ENCODE measurements at regions not wholly inside any gene's neighbourhood (a gene's known extent, or its start where the extent isn't known, plus 50 kb on each side); places are given as distances from the start of the nearest gene placed in this dataset.

DNA sequence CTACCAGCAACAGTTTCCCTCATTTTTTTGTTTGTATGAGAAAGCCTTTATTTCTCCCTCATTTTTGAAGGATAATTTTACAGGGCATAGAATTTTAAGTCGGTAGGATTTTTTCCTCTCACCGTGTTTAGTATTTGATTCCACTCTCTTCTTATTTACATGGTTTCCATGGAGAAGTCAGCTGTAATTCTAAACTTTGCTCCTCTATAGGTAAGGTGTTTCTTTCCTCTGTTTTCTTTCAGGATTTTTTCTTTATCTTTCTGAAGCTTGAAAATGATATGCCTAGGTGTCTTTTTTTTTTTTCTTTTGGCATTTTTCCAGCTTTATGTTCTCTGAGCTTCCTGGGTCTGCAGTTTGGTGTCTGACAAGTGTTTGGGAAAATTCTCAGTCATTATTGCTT is 75.6 kb upstream of the ETV6 start:
- TF ChIP-seq, protein P1, sequence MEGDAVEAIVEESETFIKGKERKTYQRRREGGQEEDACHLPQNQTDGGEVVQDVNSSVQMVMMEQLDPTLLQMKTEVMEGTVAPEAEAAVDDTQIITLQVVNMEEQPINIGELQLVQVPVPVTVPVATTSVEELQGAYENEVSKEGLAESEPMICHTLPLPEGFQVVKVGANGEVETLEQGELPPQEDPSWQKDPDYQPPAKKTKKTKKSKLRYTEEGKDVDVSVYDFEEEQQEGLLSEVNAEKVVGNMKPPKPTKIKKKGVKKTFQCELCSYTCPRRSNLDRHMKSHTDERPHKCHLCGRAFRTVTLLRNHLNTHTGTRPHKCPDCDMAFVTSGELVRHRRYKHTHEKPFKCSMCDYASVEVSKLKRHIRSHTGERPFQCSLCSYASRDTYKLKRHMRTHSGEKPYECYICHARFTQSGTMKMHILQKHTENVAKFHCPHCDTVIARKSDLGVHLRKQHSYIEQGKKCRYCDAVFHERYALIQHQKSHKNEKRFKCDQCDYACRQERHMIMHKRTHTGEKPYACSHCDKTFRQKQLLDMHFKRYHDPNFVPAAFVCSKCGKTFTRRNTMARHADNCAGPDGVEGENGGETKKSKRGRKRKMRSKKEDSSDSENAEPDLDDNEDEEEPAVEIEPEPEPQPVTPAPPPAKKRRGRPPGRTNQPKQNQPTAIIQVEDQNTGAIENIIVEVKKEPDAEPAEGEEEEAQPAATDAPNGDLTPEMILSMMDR (conservative IDR thresholded peaks at IDR 0.05; ENCODE audit: low read depth), result no peak
- ChIA-PET POLR2A (ENCODE audit: low non-redundant PET) (no interaction called here), CTCF (interaction anchor here (0.6 to 0.7 kb wide), 2 partner anchors 266 to 754 kb away, joined by 4 to 6 read pairs; no protein-coding TSS in a partner anchor)
- DNase-seq (ENCODE audit: low spot score), result no peak
- H3K27ac ChIP-seq, result no peak overlapping the region

- TF ChIP-seq, protein P1 (conservative IDR thresholded peaks at IDR 0.05; ENCODE audit: low read depth), result no peak
- peak; percentile 70 for DNase-seq (ENCODE audit: low spot score)
- ChIA-PET POLR2A (ENCODE audit: low non-redundant PET) (no interaction called here), CTCF (no interaction called here)
- H3K27ac ChIP-seq, result no peak overlapping the region
These were observed 73.4 kb upstream of the ETV6 start for GRCh38 chr12:11576104-11576503.

- peak; percentile 34 for DNase-seq (ENCODE audit: low spot score)
- POLR2A ChIA-PET (ENCODE audit: low non-redundant PET), result no interaction called here
- CTCF ChIA-PET, result no interaction called here
- TF ChIP-seq, protein P1 (conservative IDR thresholded peaks at IDR 0.05; ENCODE audit: low read depth), result no peak
- no peak overlapping the region for H3K27ac ChIP-seq
These were observed 71.7 kb upstream of the ETV6 start for GRCh38 chr12:11577658-11578260.

DNA sequence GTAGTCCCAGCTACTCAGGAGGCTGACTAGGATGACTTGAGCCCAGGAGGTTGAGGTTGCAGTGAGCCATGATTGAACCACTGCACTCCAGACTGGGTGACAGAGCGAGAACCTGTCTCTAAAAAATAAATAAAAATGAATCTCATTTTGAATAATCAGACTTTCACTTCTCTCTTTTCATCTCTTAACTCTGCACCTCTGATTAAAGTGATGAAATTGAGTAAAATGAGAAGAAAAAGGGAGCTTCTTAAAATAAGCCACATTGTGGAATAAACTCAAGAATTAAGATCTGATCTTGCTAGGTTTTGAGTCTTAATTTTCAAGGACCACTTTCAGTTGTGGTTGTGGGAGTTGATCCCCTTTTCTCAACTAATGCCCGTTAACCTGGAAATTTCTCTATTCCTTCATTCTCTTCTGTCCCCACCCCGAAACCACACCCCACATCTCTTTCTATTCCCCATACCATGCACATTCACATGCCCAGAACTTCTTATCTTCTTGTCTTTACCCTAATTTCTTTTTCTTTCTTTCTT is 70.9 kb upstream of the ETV6 start:
- CTCF ChIA-PET, result no interaction called here
- TF ChIP-seq, protein P1 (conservative IDR thresholded peaks at IDR 0.05; ENCODE audit: low read depth), result no peak
- DNase-seq (ENCODE audit: low spot score), result no peak
- H3K27ac ChIP-seq, result no peak overlapping the region
- POLR2A ChIA-PET (ENCODE audit: low non-redundant PET), result no interaction called here

GRCh38 chr12:11580125-11580751 is 69.2 kb upstream of the ETV6 start:
- H3K27ac ChIP-seq, result peak overlapping the region; percentile 84
- POLR2A ChIA-PET (ENCODE audit: low non-redundant PET), result interaction anchor here (1.0 kb wide), 1 partner anchor 1136 kb away, joined by 3 read pairs; no protein-coding TSS in a partner anchor
- TF ChIP-seq, protein P1 (conservative IDR thresholded peaks at IDR 0.05; ENCODE audit: low read depth), result no peak
- CTCF ChIA-PET, result interaction anchor here (0.6 to 5.6 kb wide), 10 partner anchors 25 to 453 kb away, joined by 3 to 45 read pairs (median 3); no protein-coding TSS in a partner anchor
- peak; percentile 77 for DNase-seq (ENCODE audit: low spot score)

GRCh38 chr12:11581179-11581755 is 68.2 kb upstream of the ETV6 start:
- CTCF ChIA-PET, result interaction anchor here (0.5 to 5.6 kb wide), 9 partner anchors 26 to 1918 kb away, joined by 3 to 45 read pairs (median 3); no protein-coding TSS in a partner anchor
- peak; percentile 25 for DNase-seq (ENCODE audit: low spot score)
- H3K27ac ChIP-seq, result peak overlapping the region; percentile 84
- POLR2A ChIA-PET (ENCODE audit: low non-redundant PET), result no interaction called here
- TF ChIP-seq, protein P1 (conservative IDR thresholded peaks at IDR 0.05; ENCODE audit: low read depth), result no peak; the same call in 1 of the 2 replicates
